CD4-positive, alpha-beta T cell treated with Interleukin-15 for 4 hours (primary cell): ENCODE measurements at regions not wholly inside any gene's neighbourhood (a gene's known extent, or its start where the extent isn't known, plus 50 kb on each side); places are given as distances from the start of the nearest gene placed in this dataset.

Source experiments
- DNase-seq: peaks from one replicate; pipeline ENCODE4 v3.0.0-alpha.2; 2020; ENCODE audit warnings: low spot score

GRCh38 chr12:19666070-19666469 lies 226.8 kb downstream of the AEBP2 start:
- no peak for DNase-seq

GRCh38 chr12:19669793-19670192 lies 230.5 kb downstream of the AEBP2 start:
- DNase-seq, result no peak

- DNase-seq, result no peak
These were observed 232.4 kb downstream of the AEBP2 start for GRCh38 chr12:19671695-19672094.

GRCh38 chr12:19674437-19674836 lies 235.1 kb downstream of the AEBP2 start:
- no peak for DNase-seq

- DNase-seq, result no peak
These were observed 236.1 kb downstream of the AEBP2 start for GRCh38 chr12:19675361-19675760.

GRCh38 chr12:19678501-19678900 lies 239.2 kb downstream of the AEBP2 start:
- peak; percentile 22 for DNase-seq

GRCh38 chr12:19681007-19681406 lies 241.7 kb downstream of the AEBP2 start:
- no peak for DNase-seq

GRCh38 chr12:19683178-19683927 lies 244.1 kb downstream of the AEBP2 start:
- DNase-seq, result no peak

GRCh38 chr12:19687371-19687770 lies 248.1 kb downstream of the AEBP2 start:
- no peak for DNase-seq

GRCh38 chr12:19688532-19688931 lies 249.2 kb downstream of the AEBP2 start:
- DNase-seq, result no peak

- DNase-seq, result no peak
These were observed 249.9 kb downstream of the AEBP2 start for GRCh38 chr12:19689226-19689625.

- DNase-seq, result no peak
These were observed 250.6 kb downstream of the AEBP2 start for GRCh38 chr12:19689801-19690472.

- DNase-seq, result no peak
These were observed 252.8 kb downstream of the AEBP2 start for GRCh38 chr12:19692091-19692490.

GRCh38 chr12:19692566-19692965 lies 253.3 kb downstream of the AEBP2 start:
- no peak for DNase-seq

GRCh38 chr12:19694627-19695026 lies 255.3 kb downstream of the AEBP2 start:
- no peak for DNase-seq

GRCh38 chr12:19695244-19696098 lies 256.2 kb downstream of the AEBP2 start:
- no peak for DNase-seq

- no peak for DNase-seq
These were observed 261.7 kb downstream of the AEBP2 start for GRCh38 chr12:19700969-19701368.

- no peak for DNase-seq
These were observed 265.7 kb downstream of the AEBP2 start for GRCh38 chr12:19704966-19705365.

- DNase-seq, result no peak
These were observed 267.6 kb downstream of the AEBP2 start for GRCh38 chr12:19706936-19707335.

- DNase-seq, result no peak
These were observed 268.7 kb downstream of the AEBP2 start for GRCh38 chr12:19707948-19708409.

GRCh38 chr12:19709889-19710288 lies 270.6 kb downstream of the AEBP2 start:
- DNase-seq, result no peak
